LNCAP (cell line): ENCODE measurements at regions not wholly inside any gene's neighbourhood (a gene's known extent, or its start where the extent isn't known, plus 50 kb on each side); places are given as distances from the start of the nearest gene placed in this dataset.

ENCODE experiments used
- TF ChIP-seq, protein P1 (sequence below): fragments of 450-650 bp; IDR thresholded peaks from 2 replicates; pipeline ENCODE4 v1.5.1; 2017; ENCODE audit warnings: mild to moderate bottlenecking

DNA sequence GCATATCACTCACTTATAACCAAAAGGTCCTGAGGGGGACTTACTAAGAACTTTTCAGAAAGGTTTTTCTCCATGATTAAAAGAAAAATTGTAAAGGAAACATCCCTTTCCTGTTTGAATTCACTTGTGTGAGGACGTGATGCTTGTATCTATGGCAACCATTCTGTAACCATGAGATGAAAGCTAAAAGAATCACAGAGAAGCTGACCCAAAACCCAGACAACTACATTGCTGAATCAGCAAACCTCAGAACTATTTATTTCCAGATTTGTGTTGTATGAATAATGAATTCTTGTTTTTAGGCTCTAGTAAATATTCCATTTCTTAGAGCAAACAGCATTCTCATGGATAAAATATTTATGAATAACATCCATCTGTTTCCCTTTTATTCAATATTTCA lies 91.2 kb downstream of the RCHY1 start:
- TF ChIP-seq, protein P1, sequence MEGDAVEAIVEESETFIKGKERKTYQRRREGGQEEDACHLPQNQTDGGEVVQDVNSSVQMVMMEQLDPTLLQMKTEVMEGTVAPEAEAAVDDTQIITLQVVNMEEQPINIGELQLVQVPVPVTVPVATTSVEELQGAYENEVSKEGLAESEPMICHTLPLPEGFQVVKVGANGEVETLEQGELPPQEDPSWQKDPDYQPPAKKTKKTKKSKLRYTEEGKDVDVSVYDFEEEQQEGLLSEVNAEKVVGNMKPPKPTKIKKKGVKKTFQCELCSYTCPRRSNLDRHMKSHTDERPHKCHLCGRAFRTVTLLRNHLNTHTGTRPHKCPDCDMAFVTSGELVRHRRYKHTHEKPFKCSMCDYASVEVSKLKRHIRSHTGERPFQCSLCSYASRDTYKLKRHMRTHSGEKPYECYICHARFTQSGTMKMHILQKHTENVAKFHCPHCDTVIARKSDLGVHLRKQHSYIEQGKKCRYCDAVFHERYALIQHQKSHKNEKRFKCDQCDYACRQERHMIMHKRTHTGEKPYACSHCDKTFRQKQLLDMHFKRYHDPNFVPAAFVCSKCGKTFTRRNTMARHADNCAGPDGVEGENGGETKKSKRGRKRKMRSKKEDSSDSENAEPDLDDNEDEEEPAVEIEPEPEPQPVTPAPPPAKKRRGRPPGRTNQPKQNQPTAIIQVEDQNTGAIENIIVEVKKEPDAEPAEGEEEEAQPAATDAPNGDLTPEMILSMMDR, result no peak

DNA sequence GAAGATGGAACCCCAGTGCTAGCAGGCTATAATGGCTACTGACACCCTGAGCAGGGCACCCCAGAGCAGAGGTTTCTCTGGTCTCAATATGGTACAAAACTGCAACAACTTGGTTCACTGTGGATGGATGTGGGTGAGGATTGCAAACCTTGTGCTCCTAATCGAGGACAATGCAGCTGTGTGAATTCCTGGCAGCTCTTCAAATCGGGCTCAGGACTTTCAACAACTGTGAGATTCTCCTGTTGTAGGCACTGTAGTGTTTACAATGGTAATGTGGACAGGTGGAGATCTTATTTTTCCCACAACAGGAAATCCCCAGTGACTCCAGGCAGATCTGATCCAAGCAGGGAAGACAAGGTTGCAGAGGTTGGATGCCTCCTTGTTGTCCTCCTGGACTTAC lies 101.5 kb downstream of the RCHY1 start:
- TF ChIP-seq, protein P1, result no peak

DNA sequence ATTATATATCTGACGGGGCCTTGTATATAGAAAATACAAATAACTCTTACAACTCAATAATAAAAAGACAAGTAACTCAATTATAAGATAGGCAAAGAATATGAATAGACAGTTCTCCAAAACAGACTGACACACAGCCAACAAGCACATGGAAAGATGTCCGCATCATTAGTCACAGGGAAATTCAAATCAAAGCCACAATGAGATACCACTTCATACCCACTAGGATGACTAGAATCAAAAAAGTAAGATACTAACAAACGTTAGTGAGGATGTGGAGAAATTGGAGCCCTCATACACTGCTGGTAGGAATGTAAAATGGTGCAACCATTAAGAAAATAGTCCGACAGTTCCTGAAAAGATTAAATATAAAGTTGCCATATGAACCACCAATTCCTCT lies 115.7 kb downstream of the RCHY1 start:
- TF ChIP-seq, protein P1, result no peak

DNA sequence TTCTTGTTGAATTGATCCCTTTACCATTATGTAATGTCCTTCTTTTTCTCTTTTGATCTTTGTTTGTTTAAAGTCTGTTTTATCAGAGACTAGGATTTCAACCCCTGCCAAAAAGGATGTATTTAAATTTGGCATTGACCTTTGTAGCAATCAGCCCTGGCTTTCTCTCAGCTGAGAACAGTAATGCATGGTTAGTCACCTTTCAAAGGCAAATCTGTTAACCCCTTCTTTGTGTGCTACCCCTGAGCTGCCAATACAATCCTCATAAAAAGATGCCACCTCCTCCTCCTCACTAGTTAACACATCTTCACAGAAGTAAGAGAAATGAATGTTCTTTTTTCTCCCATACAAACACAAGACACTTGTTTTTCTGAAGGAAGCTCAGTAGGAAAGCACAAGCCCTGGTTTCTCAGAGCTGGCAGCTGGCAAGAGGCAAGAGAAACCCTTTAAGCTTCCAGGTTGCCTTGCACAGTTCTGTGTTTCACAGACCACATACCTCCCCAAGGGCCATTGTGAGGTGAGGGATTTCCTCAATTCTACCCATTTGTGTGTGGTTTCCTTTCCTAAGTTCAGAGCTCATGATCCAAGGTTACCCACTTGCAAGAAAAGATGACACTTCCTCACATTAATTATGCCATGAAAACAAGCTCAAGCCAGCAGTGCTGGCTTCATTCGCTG lies 122.6 kb downstream of the RCHY1 start:
- TF ChIP-seq, protein P1, result no peak

DNA sequence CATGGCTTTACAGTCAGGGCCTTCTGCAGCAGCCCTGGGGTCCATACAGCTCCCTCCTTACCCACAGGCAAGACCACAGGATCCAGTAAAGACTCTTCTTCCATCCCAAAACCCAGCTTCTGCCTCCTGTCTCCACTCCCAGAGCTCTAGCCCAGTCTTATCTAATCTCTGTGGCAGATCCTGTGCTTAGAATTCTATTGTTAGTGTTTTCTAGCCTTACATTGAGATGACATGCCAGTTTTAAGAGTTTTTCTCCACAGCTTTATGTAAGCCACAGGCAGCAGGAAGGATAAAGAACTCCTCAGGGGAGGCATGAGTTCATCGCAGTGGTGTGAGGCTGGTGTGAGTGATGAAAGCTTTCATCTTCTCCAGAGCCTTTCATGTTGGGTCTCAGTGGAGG lies 129.1 kb downstream of the RCHY1 start:
- TF ChIP-seq, protein P1, result no peak

DNA sequence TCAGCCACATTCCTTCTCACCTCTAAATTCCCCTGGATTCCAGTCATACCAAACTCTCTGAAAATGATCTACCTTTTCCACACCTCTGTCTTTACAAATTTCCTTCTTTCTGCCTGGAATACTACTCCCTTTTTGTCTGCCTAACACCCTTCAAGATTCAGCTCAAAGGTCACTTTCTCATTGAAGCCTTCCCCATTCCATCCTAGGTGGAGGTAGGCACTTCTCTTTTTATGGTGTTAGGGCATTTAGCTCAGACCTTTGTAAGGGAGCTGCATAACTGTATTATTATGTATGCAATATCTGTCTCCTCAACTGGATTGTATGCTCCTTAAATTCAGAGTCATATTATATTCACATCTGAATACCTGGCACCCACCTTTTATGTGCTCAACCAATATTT lies 137.7 kb downstream of the RCHY1 start:
- TF ChIP-seq, protein P1, result no peak

DNA sequence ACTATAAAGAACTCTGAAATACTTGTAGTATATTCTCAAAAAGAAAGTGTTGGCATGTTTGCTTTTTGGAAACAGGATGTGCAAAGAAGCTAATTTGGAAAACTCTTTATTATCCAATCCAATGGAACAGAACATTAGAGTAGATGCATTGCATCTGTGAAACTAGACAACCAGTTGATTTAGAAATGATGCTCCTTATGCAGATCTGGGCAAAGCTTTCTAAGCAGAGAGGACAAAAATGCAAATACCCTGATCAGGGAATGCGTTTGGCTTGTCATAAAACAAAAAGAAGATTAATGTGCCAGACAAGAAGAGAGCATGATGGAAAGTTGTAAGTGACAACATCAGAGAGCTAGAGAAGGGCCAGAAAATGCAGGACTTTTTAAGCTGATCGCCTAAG lies 142.3 kb downstream of the RCHY1 start:
- TF ChIP-seq, protein P1, result no peak

DNA sequence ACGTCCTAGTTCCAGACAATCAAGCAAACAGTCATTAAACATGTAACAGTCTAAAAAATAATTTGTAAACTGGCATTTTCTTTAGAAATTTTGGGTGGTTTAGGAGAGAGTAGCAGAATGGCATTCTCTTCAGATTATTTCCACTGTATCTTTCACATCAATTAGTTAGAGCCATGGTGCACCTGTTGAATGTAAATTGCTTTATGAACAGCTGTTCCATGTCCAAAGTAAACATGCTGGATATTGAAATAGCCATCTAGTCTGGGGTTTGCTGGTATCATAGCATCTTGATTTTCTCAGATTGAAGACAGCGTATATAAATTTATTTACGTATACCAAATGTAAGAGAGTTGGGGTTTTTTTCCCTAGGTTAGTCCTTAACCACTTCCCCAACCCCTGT lies 143.6 kb downstream of the RCHY1 start:
- TF ChIP-seq, protein P1, result no peak
